A549 (cell line): ENCODE measurements at regions not wholly inside any gene's neighbourhood (a gene's known extent, or its start where the extent isn't known, plus 50 kb on each side); places are given as distances from the start of the nearest gene placed in this dataset.

ENCODE experiments used
- ATAC-seq, 2 experiments: fragments of 200-7000 bp in 1 of 2; fragments of >200 bp in 1 of 2; cut with Nextera tagmentation in 1 of 2; cut with Tn5 transposase in 1 of 2; 3 replicates each; pipeline versions ENCODE4 v1.8.0 to v1.9.1; 2018 to 2020; ENCODE audit warnings: mild to moderate bottlenecking in 1 of 2, moderate library complexity in 1 of 2
- CTCF ChIA-PET: fragments of 300-600 bp; sonication (Branson Sonifier 250); formaldehyde crosslinking; extraction: SDS; loops from one replicate; lab custom pipeline; 2021; ENCODE audit warnings: antibody characterized with exemption, inconsistent platforms; lab: Yijun Ruan, JAX
- POLR2A ChIA-PET: fragments of 350-600 bp; formaldehyde crosslinking; extraction: SDS; loops from one replicate; lab custom pipeline; 2021; ENCODE audit warnings: antibody characterized with exemption, inconsistent platforms; lab: Yijun Ruan, JAX
- DNase-seq, 2 experiments: peaks; one replicate each; pipeline versions ENCODE4 v3.0.0 to v3.0.0-alpha.2; 2011 to 2016; ENCODE audit warnings: low read depth in 1 of 2, low spot score in 1 of 2
- FAIRE-seq: peaks from 2 replicates; lab custom pipeline; 2011; peaks lifted over from hg19 to GRCh38; lab: Jason Lieb, UNC
- H3K27ac ChIP-seq, 2 experiments: fragments of >200 bp; sonication (Bioruptor Twin); formaldehyde crosslinking; 3 replicates each; pipeline ENCODE4 v1.5.1; 2016 to 2017
- H3K4me1 ChIP-seq: fragments of >200 bp; sonication (Bioruptor Twin); formaldehyde crosslinking; 3 replicates; pipeline ENCODE4 v1.6.1; 2016
- H3K4me2 ChIP-seq: fragments of >200 bp; sonication (Bioruptor Twin); formaldehyde crosslinking; 3 replicates; pipeline ENCODE4 v1.6.1; 2016
- H3K4me3 ChIP-seq: fragments of >200 bp; sonication (Bioruptor Twin); formaldehyde crosslinking; 3 replicates; pipeline ENCODE4 v1.5.1; 2016
- H3K9me3 ChIP-seq: fragments of >200 bp; sonication (Bioruptor Twin); formaldehyde crosslinking; 3 replicates; pipeline ENCODE4 v1.6.1; 2016
- CBX2 ChIP-seq: fragments of 200-600 bp; sonication (generic); IDR thresholded peaks from 2 replicates; pipeline ENCODE4 v1.6.1; 2016; ENCODE audit warnings: low read depth, mild to moderate bottlenecking, borderline replicate concordance
- CEBPB ChIP-seq, 2 experiments: fragments of >200 bp in 1 of 2; sonication (Bioruptor Twin) in 1 of 2; formaldehyde crosslinking in 1 of 2; IDR thresholded peaks; 2 replicates each; pipeline ENCODE4 v1.6.1; 2012 to 2016
- CHD4 ChIP-seq: fragments of 200-600 bp; sonication (generic); IDR thresholded peaks from 2 replicates; pipeline ENCODE4 v1.6.1; 2016; ENCODE audit warnings: antibody characterized with exemption, mild to moderate bottlenecking, borderline replicate concordance
- EHMT2 ChIP-seq: fragments of 200-600 bp; sonication (generic); IDR thresholded peaks from 2 replicates; pipeline ENCODE4 v1.6.1; 2016; ENCODE audit warnings: antibody characterized with exemption, low read depth, mild to moderate bottlenecking, moderate library complexity
- FOSB ChIP-seq: fragments of 250-450 bp; sonication (Bioruptor Pico); IDR thresholded peaks from 2 replicates; pipeline ENCODE4 v1.5.0; 2020; ENCODE audit warnings: mild to moderate bottlenecking, moderate library complexity
- FOSL2 ChIP-seq, 2 experiments: fragments of 450-650 bp in 1 of 2; fragments of >200 bp in 1 of 2; sonication (Bioruptor Twin) in 1 of 2; formaldehyde crosslinking; IDR thresholded peaks; 2 replicates each; pipeline versions ENCODE4 v1.5.0 to v1.6.1; 2016 to 2020; ENCODE audit warnings: mild to moderate bottlenecking in 1 of 2, moderate library complexity in 1 of 2
- GATA3 ChIP-seq: IDR thresholded peaks from 2 replicates; pipeline ENCODE4 v1.6.1; 2012; ENCODE audit warnings: borderline replicate concordance
- HEYL ChIP-seq: fragments of 250-450 bp; sonication (Bioruptor Pico); IDR thresholded peaks from 2 replicates; pipeline ENCODE4 v1.8.0; 2021; ENCODE audit warnings: mild to moderate bottlenecking, moderate library complexity
- HOXA7 ChIP-seq: fragments of 250-450 bp; sonication (Bioruptor Pico); IDR thresholded peaks from 2 replicates; pipeline ENCODE4 v1.5.0; 2020; ENCODE audit warnings: mild to moderate bottlenecking, moderate library complexity
- KDM5A ChIP-seq: fragments of 200-600 bp; sonication (generic); IDR thresholded peaks from 2 replicates; pipeline ENCODE4 v1.6.1; 2016; ENCODE audit warnings: antibody characterized with exemption, mild to moderate bottlenecking
- MAFK ChIP-seq: fragments of 450-650 bp; IDR thresholded peaks from 2 replicates; pipeline ENCODE4 v1.6.1; 2014; ENCODE audit not compliant: partially characterized antibody
- MAZ ChIP-seq: fragments of 150-350 bp; IDR thresholded peaks from 2 replicates; pipeline ENCODE4 v1.6.1; 2014; ENCODE audit warnings: antibody characterized with exemption, low read depth, low read length, borderline replicate concordance
- POLR2A ChIP-seq: IDR thresholded peaks from 2 replicates; pipeline ENCODE4 v1.6.1; 2012; ENCODE audit warnings: mild to moderate bottlenecking, low read length
- RAD21 ChIP-seq, 2 experiments: fragments of >200 bp in 1 of 2; sonication (Bioruptor Twin) in 1 of 2; formaldehyde crosslinking in 1 of 2; IDR thresholded peaks in 1 of 2; conservative IDR thresholded peaks in 1 of 2; 2 replicates in 1 of 2; 3 replicates in 1 of 2; pipeline ENCODE4 v1.6.1; 2012 to 2018; ENCODE audit warnings: inconsistent platforms in 1 of 2
- RARB ChIP-seq: fragments of 250-450 bp; sonication (Bioruptor Pico); IDR thresholded peaks from 2 replicates; pipeline ENCODE4 v1.8.0; 2021; ENCODE audit warnings: mild to moderate bottlenecking, moderate library complexity
- RCOR1 ChIP-seq: fragments of 150-350 bp; IDR thresholded peaks from 2 replicates; pipeline ENCODE4 v1.6.1; 2014; ENCODE audit warnings: antibody characterized with exemption, low read length, low read depth
- RNF2 ChIP-seq: fragments of 200-600 bp; sonication (generic); IDR thresholded peaks from 2 replicates; pipeline ENCODE4 v1.6.1; 2016; ENCODE audit warnings: low read depth, mild to moderate bottlenecking, antibody characterized with exemption, moderate library complexity, borderline replicate concordance
- TP53 ChIP-seq: fragments of 250-450 bp; sonication (Bioruptor Pico); IDR thresholded peaks from 2 replicates; pipeline ENCODE4 v1.5.0; 2021; ENCODE audit warnings: mild to moderate bottlenecking, moderate library complexity
- ZFP36 ChIP-seq: fragments of 450-650 bp; IDR thresholded peaks from 2 replicates; pipeline ENCODE4 v1.6.1; 2014; ENCODE audit warnings: borderline replicate concordance; ENCODE audit not compliant: partially characterized antibody
- ZNF302 ChIP-seq: fragments of 250-450 bp; sonication (Bioruptor Pico); IDR thresholded peaks from 2 replicates; pipeline ENCODE4 v1.9.0; 2021; ENCODE audit warnings: inconsistent platforms, mild to moderate bottlenecking, moderate library complexity
- ZSCAN20 ChIP-seq: fragments of 250-450 bp; sonication (Bioruptor Pico); IDR thresholded peaks from 2 replicates; pipeline ENCODE4 v1.8.0; 2022; ENCODE audit warnings: mild to moderate bottlenecking, moderate library complexity
- WGBS: methylation state at CpG from one replicate; pipeline ENCODE4 v1.1.6; 2017; ENCODE audit errors: missing lambda C conversion rate; 5-methylcytosine and 5-hydroxymethylcytosine counted together
- TF ChIP-seq, protein P1 (sequence below): IDR thresholded peaks from 2 replicates; pipeline ENCODE4 v1.6.1; 2012
- TF ChIP-seq, protein P2 (sequence below): fragments of 200-600 bp; sonication (generic); IDR thresholded peaks from 2 replicates; pipeline ENCODE4 v1.6.1; 2016; ENCODE audit warnings: antibody characterized with exemption, mild to moderate bottlenecking, moderate library complexity
- TF ChIP-seq, protein P3 (sequence below): fragments of >200 bp; sonication (Bioruptor Twin); formaldehyde crosslinking; IDR thresholded peaks from 3 replicates; pipeline ENCODE4 v1.6.1; 2016
- TF ChIP-seq, protein P4 (sequence below): fragments of >200 bp; sonication (Bioruptor Twin); formaldehyde crosslinking; IDR thresholded peaks from 2 replicates; pipeline ENCODE4 v1.6.1; 2016

DNA sequence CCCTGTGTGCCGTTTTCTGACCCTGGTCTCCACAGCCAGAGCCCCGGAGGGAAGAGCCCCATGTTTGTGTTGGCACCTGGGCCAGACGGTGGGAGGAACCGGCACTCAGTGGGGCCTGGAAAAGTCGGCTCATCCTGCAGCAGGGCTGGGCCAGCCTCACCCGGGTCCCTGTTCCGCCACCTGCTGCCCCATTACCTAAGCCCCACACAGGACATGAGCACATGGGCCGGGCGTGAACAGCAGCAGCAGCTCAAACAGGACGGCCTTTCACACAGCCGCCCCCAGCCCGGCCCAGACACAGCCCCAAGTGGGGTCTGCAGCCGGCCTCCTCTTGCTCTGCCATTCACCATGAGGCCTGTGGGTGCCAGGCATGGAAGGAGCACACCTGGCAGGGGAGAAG lies 302.4 kb downstream of the MN1 start:
- CTCF ChIA-PET, result no interaction called here
- TF ChIP-seq RNF2 (no peak), ZSCAN20 (no peak), CBX2 (no peak), TP53 (CRISPR knock-in tag) (no peak), GATA3 (no peak), CEBPB (IDR thresholded peaks at IDR 0.05) (no peak), HEYL (CRISPR knock-in tag) (no peak), RARB (CRISPR knock-in tag) (no peak), POLR2A (no peak), ZNF302 (CRISPR knock-in tag) (no peak), KDM5A (no peak), RAD21 (conservative IDR thresholded peaks at IDR 0.05 in 1 of 2, IDR thresholded peaks at IDR 0.05 in 1 of 2) (no peak), EHMT2 (no peak), FOSL2 (IDR thresholded peaks at IDR 0.05) (no peak), FOSL2 (CRISPR knock-in tag; IDR thresholded peaks at IDR 0.05) (no peak)
- TF ChIP-seq, protein P1, sequence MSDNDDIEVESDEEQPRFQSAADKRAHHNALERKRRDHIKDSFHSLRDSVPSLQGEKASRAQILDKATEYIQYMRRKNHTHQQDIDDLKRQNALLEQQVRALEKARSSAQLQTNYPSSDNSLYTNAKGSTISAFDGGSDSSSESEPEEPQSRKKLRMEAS, result no peak
- TF ChIP-seq, protein P2, sequence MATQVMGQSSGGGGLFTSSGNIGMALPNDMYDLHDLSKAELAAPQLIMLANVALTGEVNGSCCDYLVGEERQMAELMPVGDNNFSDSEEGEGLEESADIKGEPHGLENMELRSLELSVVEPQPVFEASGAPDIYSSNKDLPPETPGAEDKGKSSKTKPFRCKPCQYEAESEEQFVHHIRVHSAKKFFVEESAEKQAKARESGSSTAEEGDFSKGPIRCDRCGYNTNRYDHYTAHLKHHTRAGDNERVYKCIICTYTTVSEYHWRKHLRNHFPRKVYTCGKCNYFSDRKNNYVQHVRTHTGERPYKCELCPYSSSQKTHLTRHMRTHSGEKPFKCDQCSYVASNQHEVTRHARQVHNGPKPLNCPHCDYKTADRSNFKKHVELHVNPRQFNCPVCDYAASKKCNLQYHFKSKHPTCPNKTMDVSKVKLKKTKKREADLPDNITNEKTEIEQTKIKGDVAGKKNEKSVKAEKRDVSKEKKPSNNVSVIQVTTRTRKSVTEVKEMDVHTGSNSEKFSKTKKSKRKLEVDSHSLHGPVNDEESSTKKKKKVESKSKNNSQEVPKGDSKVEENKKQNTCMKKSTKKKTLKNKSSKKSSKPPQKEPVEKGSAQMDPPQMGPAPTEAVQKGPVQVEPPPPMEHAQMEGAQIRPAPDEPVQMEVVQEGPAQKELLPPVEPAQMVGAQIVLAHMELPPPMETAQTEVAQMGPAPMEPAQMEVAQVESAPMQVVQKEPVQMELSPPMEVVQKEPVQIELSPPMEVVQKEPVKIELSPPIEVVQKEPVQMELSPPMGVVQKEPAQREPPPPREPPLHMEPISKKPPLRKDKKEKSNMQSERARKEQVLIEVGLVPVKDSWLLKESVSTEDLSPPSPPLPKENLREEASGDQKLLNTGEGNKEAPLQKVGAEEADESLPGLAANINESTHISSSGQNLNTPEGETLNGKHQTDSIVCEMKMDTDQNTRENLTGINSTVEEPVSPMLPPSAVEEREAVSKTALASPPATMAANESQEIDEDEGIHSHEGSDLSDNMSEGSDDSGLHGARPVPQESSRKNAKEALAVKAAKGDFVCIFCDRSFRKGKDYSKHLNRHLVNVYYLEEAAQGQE, result no peak
- FAIRE-seq, result no peak

DNA sequence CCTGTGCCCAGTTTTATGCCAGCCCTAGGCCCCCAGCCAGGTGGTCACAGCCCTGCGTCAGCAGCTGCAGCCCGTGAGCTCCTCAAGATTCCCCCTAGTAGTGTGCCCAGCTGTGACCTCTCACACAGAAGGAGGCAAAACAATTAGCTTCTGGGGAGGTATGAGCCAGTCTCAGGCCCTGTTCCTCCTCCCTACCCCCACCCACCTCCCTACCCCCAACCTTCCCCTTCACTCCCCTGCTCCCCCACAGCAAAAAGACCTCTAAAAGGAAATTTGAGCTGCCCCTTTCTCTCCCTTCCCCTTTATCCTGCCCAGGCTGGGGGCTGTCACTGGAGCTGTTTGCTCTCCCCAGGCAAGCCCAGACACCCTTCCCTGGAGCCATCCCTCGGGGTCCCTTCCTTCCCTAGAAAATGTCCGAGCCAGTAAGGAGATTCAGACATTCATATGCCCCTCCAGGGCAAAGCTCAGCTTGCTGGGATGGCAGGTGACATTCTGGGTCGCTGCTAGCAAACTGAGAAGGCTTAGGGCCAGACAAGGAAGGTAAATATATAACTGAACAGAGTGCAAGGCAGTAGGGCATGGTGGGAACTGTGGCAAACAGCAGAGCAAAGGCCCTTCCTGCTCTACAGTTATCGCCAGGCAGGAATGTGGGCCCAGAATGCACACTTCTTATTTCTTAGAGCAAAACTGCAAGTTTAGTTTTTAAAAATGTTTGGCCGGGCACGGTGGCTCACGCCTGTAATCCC lies 300.2 kb downstream of the MN1 start:
- DNase-seq (no peak), FAIRE-seq (no peak), ATAC-seq (no peak)
- 85% methylated on average over 9 of the region's 9 CpGs for WGBS
- Histone ChIP-seq H3K4me1 (no peaks in the 10 kb centered on the region), H3K9me3 (0 out of 3 replicates have a peak, but pooled peaks cover 4% of the 10 kb centered on the region), H3K4me2 (no peak overlapping the region)
- TF ChIP-seq, protein P3, sequence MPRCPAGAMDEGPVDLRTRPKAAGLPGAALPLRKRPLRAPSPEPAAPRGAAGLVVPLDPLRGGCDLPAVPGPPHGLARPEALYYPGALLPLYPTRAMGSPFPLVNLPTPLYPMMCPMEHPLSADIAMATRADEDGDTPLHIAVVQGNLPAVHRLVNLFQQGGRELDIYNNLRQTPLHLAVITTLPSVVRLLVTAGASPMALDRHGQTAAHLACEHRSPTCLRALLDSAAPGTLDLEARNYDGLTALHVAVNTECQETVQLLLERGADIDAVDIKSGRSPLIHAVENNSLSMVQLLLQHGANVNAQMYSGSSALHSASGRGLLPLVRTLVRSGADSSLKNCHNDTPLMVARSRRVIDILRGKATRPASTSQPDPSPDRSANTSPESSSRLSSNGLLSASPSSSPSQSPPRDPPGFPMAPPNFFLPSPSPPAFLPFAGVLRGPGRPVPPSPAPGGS, result no peak
- TF ChIP-seq HEYL (CRISPR knock-in tag), result no peak
- TF ChIP-seq, all 56 proteins: peak for 0
- Histone ChIP-seq H3K4me3 (no peak overlapping the region), H3K27ac (peak overlapping the region in 1 of 2 experiments; percentile 50; a peak in 1 of 6 replicates)
- ChIA-PET CTCF (interaction anchor here (1.5 kb wide), 1 partner anchor 96 kb away, joined by 4 read pairs; no protein-coding TSS in a partner anchor), POLR2A (no interaction called here)

More for the DNA sequence above, 302.4 kb downstream of the MN1 start:
- Histone ChIP-seq H3K4me2 (no peak overlapping the region), H3K4me1 (no peaks in the 10 kb centered on the region), H3K4me3 (no peak overlapping the region), H3K9me3 (0 out of 3 replicates have a peak, but pooled peaks cover 4% of the 10 kb centered on the region), H3K27ac (peak overlapping the region in 1 of 2 experiments; percentile 13; a peak in 1 of 6 replicates)
- WGBS, result 60% methylated on average over 3 of the region's 13 CpGs
- POLR2A ChIA-PET, result no interaction called here
- DNase-seq, result no peak
- no peak for ATAC-seq

DNA sequence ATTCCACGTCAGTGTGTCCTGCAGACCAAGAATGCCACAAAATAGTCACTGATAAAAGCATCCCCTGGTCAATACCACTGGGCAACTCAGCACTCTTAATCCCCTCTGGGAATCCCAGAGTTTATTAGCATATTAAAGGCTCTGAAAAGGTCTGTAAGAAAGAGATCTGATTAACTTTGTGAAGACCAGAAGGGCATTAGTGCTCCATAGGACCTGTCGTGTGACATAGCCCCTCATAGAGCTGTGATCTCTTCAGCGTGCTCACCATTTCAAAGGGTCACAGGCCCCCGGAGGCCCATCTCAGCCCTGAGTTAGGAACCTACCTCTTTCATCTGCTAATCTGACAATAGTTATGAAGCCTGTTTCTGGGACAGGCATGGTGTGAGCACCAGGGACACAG lies 299.2 kb downstream of the MN1 start:
- ChIA-PET POLR2A (no interaction called here), CTCF (no interaction called here)
- H3K27ac ChIP-seq, result no peak overlapping the region
- H3K4me2 ChIP-seq, result no peak overlapping the region
- 90% methylated on average over 1 of the region's 4 CpGs for WGBS
- 0 out of 3 replicates have a peak, but pooled peaks cover 4% of the 10 kb centered on the region for H3K9me3 ChIP-seq
- FAIRE-seq (no peak), ATAC-seq (no peak), DNase-seq (no peak)
- no peaks in the 10 kb centered on the region for H3K4me1 ChIP-seq
- TF ChIP-seq EHMT2 (no peak), RARB (CRISPR knock-in tag) (no peak), RCOR1 (no peak), FOSB (CRISPR knock-in tag) (no peak), CHD4 (no peak), MAZ (no peak), HOXA7 (CRISPR knock-in tag) (no peak), ZFP36 (no peak), MAFK (no peak), CEBPB (IDR thresholded peaks at IDR 0.05) (no peak), ZNF302 (CRISPR knock-in tag) (no peak)
- TF ChIP-seq, protein P4, sequence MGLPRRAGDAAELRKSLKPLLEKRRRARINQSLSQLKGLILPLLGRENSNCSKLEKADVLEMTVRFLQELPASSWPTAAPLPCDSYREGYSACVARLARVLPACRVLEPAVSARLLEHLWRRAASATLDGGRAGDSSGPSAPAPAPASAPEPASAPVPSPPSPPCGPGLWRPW, result no peak
- H3K4me3 ChIP-seq, result no peak overlapping the region
